Right lung (tissue), 2 donors: ENCODE measurements at regions not wholly inside any gene's neighbourhood (a gene's known extent, or its start where the extent isn't known, plus 50 kb on each side); places are given as distances from the start of the nearest gene placed in this dataset.
"Not testable (repeated sequence)": the region's sequence is repeated elsewhere in the genome, so short reads cannot be mapped to it uniquely, and the experiment has no call there.

ENCODE experiments used
- DNase-seq, 2 donors: peaks; one replicate each; pipeline ENCODE4 v3.0.0-alpha.2; 2013

DNA sequence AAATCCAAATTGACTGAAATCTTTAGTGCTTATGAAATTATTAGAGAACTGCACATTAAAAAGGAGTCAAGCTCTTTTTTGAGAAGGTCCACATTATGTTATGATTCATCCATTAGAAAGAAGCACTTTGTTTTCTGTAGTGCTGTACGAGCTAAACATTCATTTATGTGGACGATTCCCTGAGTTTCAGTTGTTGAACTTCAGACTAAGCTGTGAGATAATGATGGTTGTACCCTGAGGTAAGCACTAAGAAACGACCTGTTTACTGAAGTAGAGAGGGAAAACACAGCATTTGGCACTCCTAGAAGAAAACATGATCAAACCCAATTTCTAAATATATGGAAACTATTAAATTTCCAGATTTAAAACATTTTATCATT lies 67.3 kb upstream of the ATP2B1 start:
- DNase-seq, result no peak

- DNase-seq, result no peak
These were observed 66.7 kb upstream of the ATP2B1 start for GRCh38 chr12:89775063-89775985.

DNA sequence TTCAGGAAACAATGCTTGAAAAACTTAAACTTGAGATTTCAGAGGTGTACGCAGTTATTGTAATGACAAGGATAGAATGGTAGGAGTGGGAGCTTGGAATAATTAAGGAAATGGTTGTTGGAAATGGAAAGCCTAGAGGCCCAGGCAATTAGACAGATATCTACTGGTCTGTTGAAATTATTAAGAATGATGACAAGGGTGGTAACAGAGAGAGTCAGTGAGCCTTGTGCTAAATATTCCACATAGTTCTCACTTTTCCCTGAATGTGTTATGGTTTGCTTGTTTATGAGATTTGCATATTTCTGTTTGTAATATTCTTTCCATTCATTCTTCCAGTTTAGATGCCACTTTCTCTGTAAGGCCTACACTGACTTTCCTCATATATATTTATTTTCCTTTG lies 66.0 kb upstream of the ATP2B1 start:
- no peak for DNase-seq

GRCh38 chr12:89770391-89770790 lies 61.8 kb upstream of the ATP2B1 start:
- no peak for DNase-seq

DNA sequence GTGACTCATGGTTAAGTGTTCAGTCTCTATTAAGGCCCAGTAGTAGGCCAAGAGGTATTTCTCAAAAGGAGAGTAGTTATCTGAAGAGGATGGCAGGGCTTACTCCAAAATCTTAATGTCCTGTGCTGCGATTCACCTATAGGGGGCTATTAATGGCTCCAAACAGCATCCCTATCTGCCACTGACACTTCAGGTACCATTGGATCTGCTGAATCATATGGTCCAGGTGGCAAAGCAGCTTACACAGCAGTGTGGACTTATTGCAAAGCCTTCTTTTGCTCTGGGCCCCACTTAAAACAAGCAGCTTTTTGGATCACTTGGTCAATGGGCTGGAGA lies 60.8 kb upstream of the ATP2B1 start:
- DNase-seq, result no peak

- no peak for DNase-seq
These were observed 60.2 kb upstream of the ATP2B1 start for GRCh38 chr12:89768586-89769482.

GRCh38 chr12:89765959-89766824 lies 57.6 kb upstream of the ATP2B1 start:
- no peak for DNase-seq

DNA sequence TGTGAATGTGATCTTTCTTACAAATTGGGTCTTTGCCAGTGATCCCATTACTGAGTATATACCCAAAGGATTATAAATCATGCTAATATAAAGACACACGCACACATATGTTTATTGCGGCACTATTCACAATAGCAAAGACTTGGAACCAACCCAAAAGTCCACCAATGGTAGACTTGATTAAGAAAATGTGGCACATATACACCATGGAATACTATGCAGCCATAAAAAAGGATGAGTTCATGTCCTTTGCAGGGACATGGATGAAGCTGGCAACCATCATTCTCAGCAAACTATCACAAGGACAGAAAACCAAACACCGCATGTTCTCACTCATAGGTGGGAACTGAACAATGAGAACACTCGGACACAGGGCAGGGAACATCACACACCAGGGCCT lies 55.5 kb upstream of the ATP2B1 start:
- DNase-seq, result not testable (repeated sequence)

DNA sequence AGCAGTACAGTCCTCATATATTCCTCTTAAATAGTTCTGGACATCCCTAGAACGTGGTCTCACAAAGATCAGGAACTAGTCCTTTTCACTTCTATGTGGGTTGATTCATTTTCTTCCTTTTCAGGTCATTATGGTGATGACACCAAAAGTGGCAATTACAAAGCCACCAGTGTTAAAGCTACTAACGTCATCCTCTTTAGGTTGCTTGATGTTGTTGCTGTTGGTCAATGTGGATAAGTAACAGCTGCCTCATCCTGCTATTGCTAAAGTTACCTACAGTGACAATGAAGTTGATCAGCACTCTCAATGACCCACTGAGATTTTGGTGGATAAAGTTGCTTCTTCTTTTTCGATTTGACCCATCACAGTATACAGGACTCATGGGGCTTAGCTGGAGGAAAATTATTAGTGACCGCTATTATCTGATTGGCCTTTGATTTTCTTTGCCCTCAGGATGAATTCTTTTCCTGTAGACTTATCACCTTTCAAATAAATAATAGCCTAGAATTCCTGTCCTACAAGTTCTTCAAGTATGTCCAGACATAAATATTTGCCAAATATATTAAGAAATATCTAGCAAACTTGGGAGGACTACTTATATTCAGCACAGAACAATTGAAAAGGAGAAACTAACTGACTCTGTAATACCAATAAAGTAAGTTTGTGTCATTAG lies 54.0 kb upstream of the ATP2B1 start:
- DNase-seq, result no peak

- no peak for DNase-seq
These were observed 52.1 kb upstream of the ATP2B1 start for GRCh38 chr12:89760783-89761182.
